Astrocyte of the hippocampus (primary cell): ENCODE measurements at regions not wholly inside any gene's neighbourhood (a gene's known extent, or its start where the extent isn't known, plus 50 kb on each side); places are given as distances from the start of the nearest gene placed in this dataset.

Experiments
- DNase-seq: peaks from one replicate; pipeline ENCODE4 v3.0.0; 2011; ENCODE audit warnings: low read depth, low spot score

DNA sequence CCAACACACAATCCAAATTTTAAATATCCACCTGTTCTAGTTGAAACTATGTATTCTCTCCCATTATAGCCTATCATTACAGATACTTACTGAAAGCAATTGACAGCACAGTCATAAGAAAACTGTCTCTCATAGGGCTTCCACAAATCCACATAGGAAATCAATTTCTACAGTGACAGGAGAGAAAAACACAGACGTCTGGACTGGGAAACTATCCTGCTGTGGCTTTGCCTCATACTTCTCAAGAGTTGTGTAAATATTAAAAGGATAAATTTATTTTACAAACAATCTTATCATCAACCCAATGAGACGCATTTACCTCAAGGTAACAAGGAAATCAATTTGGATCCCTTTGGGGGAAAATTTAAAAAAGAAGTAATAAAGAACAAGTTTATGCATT is 517.5 kb downstream of the EFNA5 start:
- no peak for DNase-seq

DNA sequence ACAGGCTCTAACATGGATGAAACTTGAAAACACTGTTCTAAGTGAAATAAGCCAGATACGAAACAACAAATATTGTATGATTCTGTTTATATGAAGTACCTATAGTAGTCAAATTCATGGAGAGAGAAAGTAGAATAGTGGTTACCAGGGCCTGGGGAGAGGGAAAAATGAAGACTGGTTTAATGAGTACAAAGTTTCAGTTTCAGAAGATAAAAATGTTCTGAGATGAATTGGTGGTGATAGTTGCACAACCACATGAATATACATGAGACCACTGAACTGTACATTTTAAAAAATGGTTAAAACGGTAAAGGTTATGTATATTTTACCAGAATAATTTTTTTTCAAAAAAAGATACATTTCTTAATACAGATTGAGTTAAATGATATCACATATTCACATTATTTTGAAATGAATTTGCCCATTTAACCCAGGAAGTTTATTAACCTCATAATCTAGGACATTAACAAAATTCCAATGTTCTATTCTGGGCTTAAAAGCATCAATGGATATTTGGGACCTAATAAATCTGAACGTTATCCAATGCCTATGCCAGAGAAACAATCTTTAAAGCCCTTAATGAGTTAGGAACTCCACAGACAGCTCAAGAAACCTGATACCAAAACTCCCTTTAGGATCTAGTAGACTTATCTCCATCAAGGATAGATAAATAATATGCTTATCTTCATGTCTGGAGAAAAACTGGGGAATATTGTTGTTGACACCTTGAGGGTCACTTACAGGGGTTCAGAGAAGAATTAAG is 521.3 kb downstream of the EFNA5 start:
- no peak for DNase-seq

DNA sequence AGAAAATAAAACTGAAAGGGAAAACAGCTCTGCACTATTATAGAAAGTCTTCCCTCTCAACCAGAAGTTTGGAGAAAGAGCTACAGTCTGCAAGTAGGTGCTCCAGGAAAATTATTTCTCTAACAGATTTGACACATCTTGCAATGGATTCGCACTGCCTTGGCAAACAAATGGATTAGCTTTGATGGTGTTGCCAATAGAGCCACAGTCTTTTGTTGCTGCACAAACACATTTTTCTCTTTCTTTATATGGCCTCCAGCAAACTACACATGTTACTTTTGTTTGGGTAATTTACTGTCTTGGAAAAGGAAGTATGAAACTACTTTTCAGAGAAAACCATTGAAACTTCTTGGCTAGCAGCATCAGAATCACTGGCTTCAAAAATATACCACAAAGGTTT is 523.1 kb downstream of the EFNA5 start:
- DNase-seq: peak; percentile 30

DNA sequence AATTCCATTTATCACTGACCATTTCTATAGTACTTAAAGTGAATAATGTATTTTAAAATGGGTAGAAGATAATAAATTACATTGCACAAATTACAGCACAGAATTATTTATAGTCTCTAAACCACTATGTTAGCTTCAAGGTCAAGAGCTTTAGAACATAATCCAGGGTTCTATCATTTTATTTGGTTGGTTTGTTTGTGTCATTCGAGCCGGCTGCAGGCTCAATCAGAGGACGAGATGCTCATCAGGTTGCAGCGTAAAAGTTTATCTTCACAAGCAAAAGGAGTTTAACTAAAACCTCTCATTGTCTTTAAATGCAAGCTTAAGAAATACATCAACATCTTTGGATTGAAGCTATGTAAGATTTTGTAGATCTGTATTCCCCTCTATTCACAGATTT is 523.8 kb downstream of the EFNA5 start:
- DNase-seq: no peak

DNA sequence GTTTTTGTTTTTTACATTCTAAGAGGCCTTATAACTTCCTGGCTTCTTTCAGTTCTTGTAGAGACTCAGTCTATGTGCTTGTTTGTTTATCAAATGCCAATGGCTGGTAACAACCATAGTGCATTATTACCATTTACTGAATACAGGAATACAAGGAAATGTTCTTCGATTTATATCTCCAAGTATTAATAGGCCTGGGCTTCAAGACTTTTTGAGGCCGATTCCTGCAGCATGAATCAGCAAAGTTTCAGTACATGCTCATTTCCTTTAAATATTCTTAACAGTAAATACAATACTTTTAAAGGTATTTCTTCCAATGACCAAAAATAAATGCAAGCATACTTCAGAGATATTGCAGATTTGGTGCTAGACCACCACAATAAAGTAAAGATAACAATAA is 535.3 kb downstream of the EFNA5 start:
- DNase-seq: peak; percentile 38

DNA sequence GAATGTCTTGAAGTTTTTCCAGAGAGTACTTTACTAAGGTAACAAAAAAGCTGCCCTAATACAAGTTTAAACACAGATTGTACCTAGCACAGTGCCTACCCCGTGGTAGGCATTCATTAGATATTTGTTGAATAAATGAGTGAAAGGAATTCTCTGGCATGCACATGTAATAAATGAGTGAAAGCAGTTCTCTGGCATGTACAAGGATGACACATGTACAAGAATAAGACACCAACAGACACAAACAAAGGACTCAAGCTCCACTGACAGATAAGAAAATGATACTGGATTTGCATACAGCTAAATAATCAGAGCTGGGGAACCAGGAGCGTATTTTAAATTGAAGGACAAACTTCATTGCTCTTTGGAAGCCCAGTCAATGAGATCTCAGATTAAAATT is 535.8 kb downstream of the EFNA5 start:
- no peak for DNase-seq

DNA sequence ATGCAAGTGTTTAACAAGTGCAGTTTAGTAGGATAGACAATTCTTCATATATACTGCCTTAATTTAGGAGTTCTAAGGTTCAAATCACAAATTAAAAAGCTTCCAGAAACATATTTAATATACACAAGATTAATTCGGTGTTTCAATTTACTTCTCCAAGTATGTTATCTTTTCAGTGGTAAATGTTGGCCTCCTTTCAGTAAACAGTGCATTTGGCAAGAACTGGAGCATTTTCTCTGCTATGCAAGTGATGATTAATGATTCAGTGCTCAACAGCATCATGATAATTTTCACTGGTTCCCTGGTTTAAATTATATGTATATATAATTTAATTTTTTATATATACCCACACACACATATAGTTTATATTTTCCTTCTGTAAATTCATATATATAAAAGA is 541.7 kb downstream of the EFNA5 start:
- DNase-seq: peak; percentile 73

DNA sequence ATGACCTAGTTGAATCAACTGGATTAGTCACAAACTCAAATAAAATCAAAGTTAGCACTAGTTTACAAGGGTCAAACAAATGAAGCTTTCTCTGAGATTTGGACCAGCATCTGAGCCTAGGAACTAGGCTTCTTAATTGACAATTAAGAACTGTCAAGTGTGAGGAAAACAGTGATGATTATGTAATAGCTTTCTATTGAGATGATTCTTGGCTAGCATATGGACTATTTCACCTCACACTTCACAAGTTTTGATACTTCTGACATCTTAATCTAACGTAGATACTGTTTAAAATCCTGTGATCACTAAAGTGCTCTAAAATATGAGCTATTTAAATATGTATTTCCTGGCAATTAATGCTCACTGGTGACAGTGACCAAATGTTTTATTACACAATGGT is 542.9 kb downstream of the EFNA5 start:
- DNase-seq: no peak

DNA sequence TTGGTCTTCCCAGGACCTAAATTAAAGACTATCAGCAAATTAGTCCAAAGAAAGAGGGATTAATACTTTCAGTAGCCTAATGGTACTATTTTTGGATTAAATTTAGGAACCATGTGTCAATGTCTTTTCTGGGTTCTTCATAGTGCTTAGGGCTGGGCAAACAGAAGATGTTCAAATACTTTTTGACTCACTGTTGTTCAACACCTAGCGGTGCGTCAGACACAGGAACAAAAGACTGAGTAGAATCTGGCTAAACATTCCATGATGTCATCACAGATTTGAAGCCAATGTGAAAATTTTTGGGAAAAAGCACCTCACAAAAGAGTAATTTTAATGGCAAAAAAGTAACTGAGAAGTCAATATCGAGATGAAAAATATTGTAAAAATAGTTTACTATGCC is 544.4 kb downstream of the EFNA5 start:
- DNase-seq: no peak

DNA sequence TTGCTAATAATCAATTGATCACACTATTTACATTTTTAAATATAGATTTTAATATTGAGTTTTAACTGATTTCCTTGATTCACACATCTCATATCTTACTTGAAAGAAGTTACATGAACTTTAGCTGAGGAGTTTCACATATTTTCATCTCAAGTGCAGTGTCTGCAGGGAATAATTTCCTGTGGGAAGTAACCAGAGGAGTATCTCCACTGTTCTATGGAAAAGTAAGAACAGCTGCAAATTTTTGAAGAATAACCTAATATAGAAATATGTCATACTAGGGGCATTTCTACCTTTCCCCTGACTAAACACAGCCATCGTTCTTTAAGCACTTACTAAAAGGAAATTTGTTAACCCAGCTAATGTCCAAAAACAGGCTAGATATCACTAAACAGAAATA is 546.4 kb downstream of the EFNA5 start:
- no peak for DNase-seq

DNA sequence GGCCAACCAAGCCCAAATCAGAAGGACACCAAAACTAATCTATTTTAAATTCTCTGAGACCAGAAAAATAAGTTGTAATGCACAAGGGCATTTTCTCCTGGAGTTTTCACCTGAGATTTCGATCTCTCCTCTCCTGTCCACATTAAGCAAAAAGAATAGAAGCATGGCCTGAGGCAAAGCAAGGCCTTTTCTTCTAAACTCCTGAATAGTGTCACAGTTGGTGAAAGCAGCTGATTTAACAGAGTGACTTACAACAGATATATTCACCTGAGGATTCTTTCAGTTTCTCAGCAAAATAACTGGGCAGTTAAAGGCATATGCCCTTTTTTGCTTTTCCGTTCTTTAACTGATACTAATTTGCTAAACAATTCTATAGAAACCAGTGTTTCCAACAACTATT is 547.7 kb downstream of the EFNA5 start:
- DNase-seq: no peak

DNA sequence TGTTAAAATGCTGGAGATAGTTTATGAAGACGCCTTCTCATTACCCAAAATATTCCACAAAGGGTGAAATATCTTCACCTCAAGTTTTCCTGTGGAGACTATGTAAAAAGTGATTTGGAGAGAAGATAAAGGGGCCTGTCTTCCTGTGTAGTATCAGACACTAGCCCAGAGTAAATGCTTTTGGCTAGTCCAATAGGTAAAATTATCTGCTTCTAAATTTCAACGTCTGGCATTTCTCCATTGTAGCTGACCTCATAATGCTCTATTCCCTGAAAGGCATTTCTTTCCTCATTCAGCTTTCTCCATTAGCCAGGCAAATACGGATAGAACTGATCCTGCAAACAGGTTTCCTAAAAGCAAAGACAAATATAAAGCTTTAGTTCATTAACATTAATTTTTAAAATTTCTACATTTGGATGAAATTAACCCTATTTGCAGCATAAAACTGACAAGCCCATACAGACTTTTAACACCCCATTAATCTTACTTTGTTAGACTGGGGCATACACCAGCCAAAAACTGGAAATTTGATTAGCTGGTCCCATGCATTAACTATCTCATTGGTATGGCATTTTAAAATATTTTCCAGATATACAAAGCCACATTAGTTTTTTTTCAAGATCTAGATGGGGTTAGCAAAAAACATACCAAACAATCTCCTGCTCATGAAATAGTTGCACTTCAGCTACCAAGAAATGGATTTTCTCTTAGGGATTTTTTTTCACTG is 548.8 kb downstream of the EFNA5 start:
- no peak for DNase-seq

DNA sequence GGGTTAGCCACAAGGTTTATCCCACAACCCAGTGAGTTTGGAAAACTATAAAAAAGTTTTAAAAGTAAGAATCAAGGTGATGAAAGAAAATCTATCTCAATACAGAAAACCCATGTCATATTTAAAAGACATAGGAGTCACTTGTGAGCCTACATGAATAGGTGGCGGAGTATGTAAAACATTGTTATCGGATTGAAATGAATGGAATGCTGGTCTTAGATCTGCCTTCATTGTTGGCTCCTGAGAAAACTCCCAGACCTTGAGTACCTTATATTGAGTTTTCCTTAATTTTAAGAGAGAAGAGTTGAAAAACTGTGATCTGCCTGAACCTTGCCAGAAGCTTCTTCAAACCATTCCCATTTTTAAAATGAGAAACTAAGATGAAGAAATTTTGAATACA is 551.1 kb downstream of the EFNA5 start:
- DNase-seq: peak; percentile 28

DNA sequence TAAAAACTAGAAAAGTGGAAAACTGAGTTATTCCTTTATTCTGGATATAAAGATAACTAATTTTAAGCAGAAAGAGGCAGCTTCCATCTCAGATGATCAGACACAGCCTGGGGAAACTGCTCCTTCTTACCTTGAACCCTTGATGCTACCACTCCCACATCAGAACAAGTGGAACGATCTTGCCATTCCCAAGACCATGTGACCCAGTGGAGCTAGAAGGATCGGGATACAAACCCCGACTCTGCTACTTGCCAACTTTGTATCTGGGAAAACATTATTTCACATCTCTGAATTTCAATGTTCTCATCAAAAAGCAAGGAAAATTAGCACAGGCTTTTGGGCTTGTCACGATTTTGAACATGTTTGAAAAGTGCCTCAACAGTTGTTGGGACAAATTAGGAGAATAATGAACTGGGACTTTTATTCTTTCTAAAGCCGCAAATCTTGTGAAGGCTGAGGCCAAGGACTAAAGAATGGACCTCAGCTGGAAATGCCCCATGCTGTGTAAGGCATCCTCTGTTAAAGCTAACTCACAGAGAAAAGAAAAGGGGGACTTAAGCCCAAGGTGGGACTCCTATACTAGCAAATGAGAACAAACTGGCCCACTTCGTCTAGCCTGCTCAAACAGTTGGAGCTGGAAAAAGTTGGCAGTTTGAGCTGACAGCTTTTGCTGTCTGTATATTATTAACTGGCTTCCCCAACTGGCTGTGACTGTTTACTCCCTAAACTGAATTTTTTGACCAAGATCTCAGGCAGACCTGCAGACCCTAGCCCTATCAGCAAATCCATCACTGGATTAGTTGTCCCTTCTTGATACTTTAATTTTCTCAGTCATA is 552.3 kb downstream of the EFNA5 start:
- DNase-seq: no peak

DNA sequence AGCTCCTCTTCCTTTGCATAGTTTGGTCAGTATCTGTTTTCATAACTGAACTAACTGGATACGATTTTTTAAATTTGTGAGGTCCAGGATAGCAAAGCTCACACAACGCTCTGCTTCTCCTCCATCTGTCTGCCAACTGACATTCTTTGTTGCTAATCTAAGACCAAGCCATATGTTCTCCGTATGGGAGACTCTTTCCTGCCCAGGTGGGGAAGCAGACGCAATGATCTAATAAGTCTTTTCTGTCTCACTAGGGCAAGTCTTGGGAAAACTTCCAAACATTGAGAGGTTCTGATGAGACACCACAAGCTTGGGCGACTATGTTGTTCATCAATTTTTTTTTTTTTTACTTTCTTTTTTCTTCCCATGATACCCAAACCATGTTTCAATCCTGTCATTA is 558.5 kb downstream of the EFNA5 start:
- DNase-seq: no peak

DNA sequence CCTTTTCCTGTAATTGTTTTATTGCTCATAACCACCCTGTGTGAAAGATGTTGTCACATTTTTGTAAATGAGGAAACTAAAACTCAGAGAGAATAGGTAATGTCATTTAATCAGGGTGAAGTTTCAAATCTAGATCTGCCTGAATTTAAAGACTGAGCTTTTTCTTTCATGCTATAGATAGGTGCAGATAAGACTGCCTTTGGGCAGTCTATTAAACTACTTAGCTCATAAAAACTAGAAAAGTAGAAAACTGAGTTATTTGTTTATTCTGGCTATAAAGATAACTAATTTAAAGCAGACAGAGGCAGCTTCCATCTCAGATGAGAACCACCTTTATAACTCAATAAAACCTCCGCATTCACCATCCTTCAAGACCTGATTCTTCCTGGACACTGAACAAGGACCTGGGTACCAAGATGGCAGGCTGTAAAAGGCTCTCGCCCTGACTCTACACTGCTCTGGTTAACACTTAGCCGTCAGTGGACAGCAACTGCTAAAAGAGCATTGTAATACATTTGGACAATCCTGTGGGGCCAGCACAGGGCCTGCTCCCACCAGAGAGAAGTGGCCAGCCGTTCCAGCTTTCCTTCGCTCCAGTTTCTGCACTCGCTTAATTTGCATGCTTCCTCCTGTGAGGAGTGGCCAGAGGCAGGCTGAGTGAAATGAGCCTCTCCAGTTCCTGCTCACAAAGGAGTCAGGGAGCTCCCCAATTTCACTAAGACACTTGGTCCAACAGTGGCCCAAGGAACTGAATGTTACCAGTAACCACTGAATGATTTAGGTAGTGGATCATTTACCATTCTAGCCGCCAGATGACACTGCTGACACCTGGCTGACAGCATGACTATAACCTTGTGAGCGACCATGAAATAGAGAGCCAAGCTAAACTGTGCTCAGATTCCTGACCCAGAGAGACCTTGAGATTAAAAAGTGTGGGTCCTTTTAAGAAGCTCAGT is 566.4 kb downstream of the EFNA5 start:
- no peak for DNase-seq

DNA sequence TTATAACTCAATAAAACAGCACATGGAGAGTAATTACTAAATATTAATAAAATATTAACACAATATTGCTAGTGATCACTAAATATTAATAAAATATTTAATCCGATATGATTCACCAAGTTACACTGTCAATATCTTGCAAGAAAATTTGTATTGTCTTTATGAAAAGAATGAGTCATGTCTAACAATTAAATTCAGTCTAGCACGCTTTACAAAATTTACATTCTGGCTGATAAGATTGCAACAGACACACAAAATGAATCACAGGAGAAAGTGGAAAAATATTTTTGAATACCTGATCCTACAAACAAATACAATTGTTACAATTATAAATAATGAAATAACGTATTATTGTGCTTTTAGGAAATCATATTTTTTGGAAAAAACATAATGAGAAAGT is 567.2 kb downstream of the EFNA5 start:
- no peak for DNase-seq

DNA sequence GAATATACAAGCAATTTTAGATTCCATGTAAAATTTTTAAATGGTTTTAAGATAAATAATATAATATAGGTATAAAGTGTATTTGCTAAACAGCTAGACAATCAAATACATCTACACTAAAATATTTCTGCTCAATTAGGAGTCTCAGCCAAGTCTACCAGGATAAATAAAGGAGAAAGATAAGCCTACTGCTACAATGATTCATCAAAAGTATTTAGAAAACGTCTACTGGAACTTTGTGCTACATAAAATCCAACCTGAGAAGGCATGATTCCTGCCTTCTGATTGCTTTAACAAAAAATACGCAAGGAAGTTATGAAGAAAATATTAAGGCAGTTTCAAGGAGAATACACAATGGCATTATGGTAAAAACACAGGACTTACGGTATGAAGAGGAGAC is 570.6 kb downstream of the EFNA5 start:
- DNase-seq: peak; percentile 11

DNA sequence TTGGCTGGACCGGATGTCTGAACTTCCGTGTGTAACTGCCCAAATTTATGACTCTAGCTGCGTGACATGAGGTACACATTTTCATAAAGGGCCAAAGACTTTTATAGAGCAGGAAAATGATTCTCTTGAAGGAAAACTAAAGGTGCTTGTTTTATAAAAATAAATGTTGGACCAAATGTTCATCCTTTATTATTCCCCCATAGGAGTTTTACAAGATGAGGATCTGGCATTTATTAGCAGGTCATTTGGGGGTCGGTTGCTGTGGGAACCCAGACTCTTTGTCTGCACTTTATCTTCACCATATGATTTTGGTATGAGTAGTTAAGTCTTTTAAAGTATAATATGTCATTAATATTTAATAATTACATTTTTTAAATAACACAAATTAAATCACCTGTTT is 571.2 kb downstream of the EFNA5 start:
- DNase-seq: no peak

DNA sequence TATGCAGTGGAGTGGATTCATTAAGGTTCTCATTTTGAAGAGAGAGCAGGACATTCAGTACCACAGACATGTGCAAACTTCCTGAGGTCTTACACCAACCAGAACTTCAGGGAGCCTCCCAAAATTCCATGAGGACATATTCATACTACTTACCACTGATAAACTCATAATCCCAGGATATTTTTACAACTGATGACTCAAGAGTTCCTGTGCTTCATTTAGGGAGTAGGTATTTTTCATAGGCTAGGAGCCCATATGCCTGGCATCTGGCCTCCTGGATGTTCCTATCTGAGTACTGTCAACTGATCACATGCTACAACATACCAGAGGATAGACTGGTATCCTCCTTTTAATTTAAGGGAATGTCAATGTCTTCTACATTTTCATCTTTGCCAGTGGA is 578.0 kb downstream of the EFNA5 start:
- DNase-seq: no peak

DNA sequence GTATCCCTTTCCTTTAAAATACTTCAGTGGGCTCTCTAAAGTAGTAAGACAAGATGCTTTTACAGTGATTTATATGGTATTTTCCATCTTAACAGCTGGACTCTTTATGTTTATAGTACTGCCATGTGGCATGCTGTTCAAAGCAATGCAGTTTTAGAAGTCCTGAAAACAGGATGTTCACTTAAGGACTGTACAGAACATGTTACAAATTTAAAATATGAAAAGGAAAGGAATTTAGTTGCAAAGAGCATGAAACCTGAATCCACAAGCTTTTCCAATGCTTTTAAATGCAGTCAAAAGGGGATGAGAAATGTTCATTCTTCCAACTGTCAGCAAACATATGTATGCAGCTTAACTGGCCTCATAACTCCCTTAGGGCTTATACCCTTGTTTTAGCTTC is 580.2 kb downstream of the EFNA5 start:
- DNase-seq: no peak
